CD14-positive monocyte (primary cell): ENCODE measurements at regions not wholly inside any gene's neighbourhood (a gene's known extent, or its start where the extent isn't known, plus 50 kb on each side); places are given as distances from the start of the nearest gene placed in this dataset.

Source experiments
- DNase-seq, 3 donors: peaks; one replicate each; pipeline ENCODE4 v3.0.0-alpha.2; 2011 to 2022
- H2AFZ ChIP-seq: 2 replicates; pipeline ENCODE4 v1.6.0; 2012; ENCODE audit warnings: mild to moderate bottlenecking, low read depth, low read length, inconsistent platforms; ENCODE audit not compliant: insufficient read depth, poor library complexity, severe bottlenecking
- H3K27ac ChIP-seq, 2 donors: 1 replicate in 1 of 2; 2 replicates in 1 of 2; pipeline ENCODE4 v1.5.1; 2012 to 2013; ENCODE audit warnings: low read length in 2 of 2, control low read depth in 1 of 2, inconsistent platforms in 1 of 2, low read depth in 1 of 2, mild to moderate bottlenecking in 1 of 2
- H3K27me3 ChIP-seq, 2 donors: one replicate each; pipeline versions ENCODE4 v1.6.0 to v1.6.1; 2011 to 2013; ENCODE audit warnings: low read length in 2 of 2; ENCODE audit not compliant: control insufficient read depth in 2 of 2, insufficient read depth in 2 of 2
- H3K36me3 ChIP-seq, 2 donors: replicated peaks in 1 of 2; 1 replicate in 1 of 2; 2 replicates in 1 of 2; pipeline versions ENCODE4 v1.5.1 to v1.6.1; 2012 to 2013; ENCODE audit warnings: low read length in 2 of 2, control low read depth in 1 of 2, inconsistent platforms in 1 of 2, mild to moderate bottlenecking in 1 of 2; ENCODE audit not compliant: insufficient read depth in 2 of 2, control insufficient read depth in 1 of 2
- H3K4me1 ChIP-seq, 2 donors: 1 replicate in 1 of 2; 2 replicates in 1 of 2; pipeline versions ENCODE4 v1.5.1 to v1.6.1; 2012 to 2013; ENCODE audit warnings: low read length in 2 of 2, control low read depth in 1 of 2, inconsistent platforms in 1 of 2, mild to moderate bottlenecking in 1 of 2, moderate library complexity in 1 of 2; ENCODE audit not compliant: insufficient read depth in 2 of 2, control insufficient read depth in 1 of 2
- H3K4me2 ChIP-seq: replicated peaks from 2 replicates; pipeline ENCODE3; 2012; ENCODE audit warnings: low read length, moderate library complexity, mild to moderate bottlenecking; ENCODE audit not compliant: poor library complexity, severe bottlenecking; ENCODE audit errors: extremely low read depth
- H3K4me3 ChIP-seq, 3 experiments: fragments of 200-600 bp in 1 of 3; sonication (generic) in 1 of 3; replicated peaks in 1 of 3; 1 replicate in 2 of 3; 2 replicates in 1 of 3; pipeline ENCODE4 v1.5.1; 2011 to 2013; ENCODE audit warnings: low read length in 3 of 3, mild to moderate bottlenecking in 3 of 3, control low read depth in 2 of 3, low read depth in 2 of 3, inconsistent platforms in 1 of 3, moderate library complexity in 1 of 3
- H3K79me2 ChIP-seq: 2 replicates; pipeline ENCODE4 v1.6.0; 2012; ENCODE audit warnings: mild to moderate bottlenecking, control low read depth, inconsistent platforms, low read length, moderate library complexity; ENCODE audit not compliant: insufficient read depth
- H3K9ac ChIP-seq: 2 replicates; pipeline ENCODE4 v1.6.0; 2017; ENCODE audit warnings: low read length, mild to moderate bottlenecking; ENCODE audit not compliant: insufficient read depth, poor library complexity, severe bottlenecking
- H3K9me3 ChIP-seq, 2 donors: replicated peaks in 1 of 2; 1 replicate in 1 of 2; 2 replicates in 1 of 2; pipeline versions ENCODE4 v1.5.1 to v1.6.1; 2012 to 2013; ENCODE audit warnings: low read length in 2 of 2, control low read depth in 1 of 2; ENCODE audit not compliant: control insufficient read depth in 1 of 2, insufficient read depth in 1 of 2
- H4K20me1 ChIP-seq: 2 replicates; pipeline ENCODE4 v1.6.0; 2012; ENCODE audit warnings: mild to moderate bottlenecking, low read length, control low read depth, moderate library complexity; ENCODE audit not compliant: insufficient read depth
- H3K27ac Mint-ChIP-seq, 7 donors: one replicate each; pipeline ENCODE4 v1.8.0; 2020; ENCODE audit warnings: mild to moderate bottlenecking in 7 of 7, mixed read lengths in 7 of 7, moderate library complexity in 6 of 7, inconsistent platforms in 2 of 7
- H3K27me3 Mint-ChIP-seq, 3 donors: one replicate each; pipeline ENCODE4 v1.8.0; 2021 to 2022; ENCODE audit warnings: low read depth in 3 of 3, mild to moderate bottlenecking in 3 of 3, mixed read lengths in 3 of 3, moderate library complexity in 3 of 3, inconsistent platforms in 1 of 3
- H3K36me3 Mint-ChIP-seq, 2 donors: one replicate each; pipeline ENCODE4 v1.8.0; 2020; ENCODE audit warnings: mixed read lengths in 2 of 2, inconsistent platforms in 1 of 2, mild to moderate bottlenecking in 1 of 2
- H3K4me1 Mint-ChIP-seq: one replicate; pipeline ENCODE4 v1.8.0; 2020; ENCODE audit warnings: mild to moderate bottlenecking, mixed read lengths
- H3K4me3 Mint-ChIP-seq, 2 donors: one replicate each; pipeline ENCODE4 v1.8.0; 2020; ENCODE audit warnings: mild to moderate bottlenecking in 2 of 2, mixed read lengths in 2 of 2, moderate library complexity in 1 of 2
- H3K9me3 Mint-ChIP-seq, 7 donors: one replicate each; pipeline ENCODE4 v1.8.0; 2020 to 2022; ENCODE audit warnings: mixed read lengths in 7 of 7, mild to moderate bottlenecking in 6 of 7, moderate library complexity in 6 of 7, inconsistent platforms in 2 of 7
- WGBS: methylation state at CpG from one replicate; pipeline ENCODE4 v1.1.5; 2013; ENCODE audit warnings: missing lambda C conversion rate; ENCODE audit not compliant: insufficient coverage; 5-methylcytosine and 5-hydroxymethylcytosine counted together
- intact Hi-C, 2 donors: fragments of 100-400 bp; cut with micrococcal nuclease; formaldehyde crosslinking; loops; one replicate each; pipeline versions ENCODE4 v1.15.0 to v1.15.1; 2023
- TF ChIP-seq, protein P1 (sequence below): fragments of 200-600 bp; IDR thresholded peaks from one replicate; pipeline ENCODE4 v1.8.0; 2022; ENCODE audit warnings: antibody characterized with exemption, mild to moderate bottlenecking

DNA sequence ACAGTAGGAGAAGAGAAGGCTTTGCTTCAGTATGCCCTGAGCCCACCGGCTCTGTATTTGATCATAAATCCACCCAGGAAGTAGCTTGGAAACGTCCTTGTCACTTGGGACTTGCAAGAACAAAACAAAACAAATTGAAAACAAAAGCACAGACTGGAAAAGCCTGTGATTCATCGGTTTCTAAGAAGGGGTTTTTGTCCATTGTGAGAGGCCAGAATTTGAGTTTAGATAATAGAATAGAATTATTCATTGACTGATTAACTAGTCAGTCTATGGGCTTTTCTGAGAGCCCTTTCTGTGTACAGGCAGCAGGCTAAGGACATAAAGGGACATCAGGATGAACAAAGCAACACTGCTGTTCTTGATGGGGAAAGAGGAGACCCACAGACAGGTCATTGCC is 424.8 kb downstream of the IRX1 start:
- TF ChIP-seq, protein P1, sequence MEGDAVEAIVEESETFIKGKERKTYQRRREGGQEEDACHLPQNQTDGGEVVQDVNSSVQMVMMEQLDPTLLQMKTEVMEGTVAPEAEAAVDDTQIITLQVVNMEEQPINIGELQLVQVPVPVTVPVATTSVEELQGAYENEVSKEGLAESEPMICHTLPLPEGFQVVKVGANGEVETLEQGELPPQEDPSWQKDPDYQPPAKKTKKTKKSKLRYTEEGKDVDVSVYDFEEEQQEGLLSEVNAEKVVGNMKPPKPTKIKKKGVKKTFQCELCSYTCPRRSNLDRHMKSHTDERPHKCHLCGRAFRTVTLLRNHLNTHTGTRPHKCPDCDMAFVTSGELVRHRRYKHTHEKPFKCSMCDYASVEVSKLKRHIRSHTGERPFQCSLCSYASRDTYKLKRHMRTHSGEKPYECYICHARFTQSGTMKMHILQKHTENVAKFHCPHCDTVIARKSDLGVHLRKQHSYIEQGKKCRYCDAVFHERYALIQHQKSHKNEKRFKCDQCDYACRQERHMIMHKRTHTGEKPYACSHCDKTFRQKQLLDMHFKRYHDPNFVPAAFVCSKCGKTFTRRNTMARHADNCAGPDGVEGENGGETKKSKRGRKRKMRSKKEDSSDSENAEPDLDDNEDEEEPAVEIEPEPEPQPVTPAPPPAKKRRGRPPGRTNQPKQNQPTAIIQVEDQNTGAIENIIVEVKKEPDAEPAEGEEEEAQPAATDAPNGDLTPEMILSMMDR, result no peak
- H3K9ac ChIP-seq, result no peak overlapping the region
- H3K27ac Mint-ChIP-seq, result no peak overlapping the region
- no peaks in the 10 kb centered on the region for H3K79me2 ChIP-seq
- H3K4me3 ChIP-seq, result no peak overlapping the region
- H3K4me1 Mint-ChIP-seq, result peaks cover 7% of the 10 kb centered on the region
- no peak for DNase-seq
- H2AFZ ChIP-seq, result no peak overlapping the region
- peaks cover 0 to 18% of the 10 kb centered on the region in 2 donors for H3K9me3 ChIP-seq
- no peaks in the 10 kb centered on the region for H3K36me3 Mint-ChIP-seq
- no peaks in the 10 kb centered on the region for H3K27me3 ChIP-seq
- no peaks in the 10 kb centered on the region for H4K20me1 ChIP-seq
- H3K4me2 ChIP-seq, result no peak overlapping the region
- WGBS, result 55% methylated on average over 2 of the region's 3 CpGs
- no peak overlapping the region for H3K4me3 Mint-ChIP-seq
- peaks cover 0 to 1% (median 1%) of the 10 kb centered on the region in 3 donors for H3K27me3 Mint-ChIP-seq
- no peak overlapping the region for H3K27ac ChIP-seq
- H3K9me3 Mint-ChIP-seq, result peaks cover 7 to 19% (median 16%) of the 10 kb centered on the region in 7 donors
- H3K4me1 ChIP-seq, result no peaks in the 10 kb centered on the region
- no peaks in the 10 kb centered on the region for H3K36me3 ChIP-seq
- intact Hi-C loops, result no loop called here

DNA sequence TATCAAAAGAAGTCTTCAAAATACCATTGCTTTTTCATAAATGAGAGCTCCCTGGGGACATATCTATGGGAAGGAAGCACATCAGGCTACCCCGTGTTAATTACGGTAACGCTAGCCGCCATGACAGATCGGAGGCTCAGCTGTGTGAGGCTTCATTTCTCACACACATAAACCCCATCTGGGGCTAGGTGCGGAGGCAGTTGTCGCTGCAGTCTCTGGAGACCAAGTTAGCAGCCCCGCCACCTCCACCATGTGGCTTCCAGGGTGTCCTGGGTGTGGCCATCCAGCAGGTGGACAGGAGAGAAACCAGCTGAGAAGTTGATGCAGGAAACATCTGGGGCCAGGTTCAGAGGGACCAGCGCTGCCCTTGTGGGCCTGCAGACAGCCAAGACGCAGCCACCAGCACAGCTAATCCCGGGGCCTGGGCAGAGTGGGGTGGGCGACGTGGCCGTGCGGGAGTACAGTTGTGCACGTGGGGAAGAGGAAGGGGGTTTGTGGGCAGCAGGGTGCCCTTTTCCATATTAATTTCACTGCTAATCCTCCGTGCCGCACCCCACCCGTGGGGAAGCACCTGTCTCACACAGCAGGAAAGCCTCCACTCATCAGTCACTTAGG is 426.5 kb downstream of the IRX1 start:
- H3K4me1 ChIP-seq, result no peaks in the 10 kb centered on the region
- peaks cover 5% of the 10 kb centered on the region for H3K4me1 Mint-ChIP-seq
- no peak overlapping the region for H3K27ac Mint-ChIP-seq
- H2AFZ ChIP-seq, result no peak overlapping the region
- H3K9ac ChIP-seq, result no peak overlapping the region
- no peak overlapping the region for H3K4me3 Mint-ChIP-seq
- peaks cover 10 to 20% (median 14%) of the 10 kb centered on the region in 7 donors for H3K9me3 Mint-ChIP-seq
- H3K4me2 ChIP-seq, result no peak overlapping the region
- no peaks in the 10 kb centered on the region for H3K79me2 ChIP-seq
- no peaks in the 10 kb centered on the region for H3K36me3 ChIP-seq
- H3K4me3 ChIP-seq, result no peak overlapping the region
- no peak overlapping the region for H3K27ac ChIP-seq
- peaks cover 0 to 21% of the 10 kb centered on the region in 2 donors for H3K9me3 ChIP-seq
- no peaks in the 10 kb centered on the region for H4K20me1 ChIP-seq
- H3K36me3 Mint-ChIP-seq, result no peaks in the 10 kb centered on the region
- 71% methylated on average over 7 of the region's 19 CpGs for WGBS
- intact Hi-C loops, result no loop called here
- TF ChIP-seq, protein P1, result no peak
- no peaks in the 10 kb centered on the region for H3K27me3 ChIP-seq
- H3K27me3 Mint-ChIP-seq, result peaks cover 0 to 3% (median 1%) of the 10 kb centered on the region in 3 donors
- no peak for DNase-seq
